HepG2 (cell line): ENCODE measurements at regions not wholly inside any gene's neighbourhood (a gene's known extent, or its start where the extent isn't known, plus 50 kb on each side); places are given as distances from the start of the nearest gene placed in this dataset.

Source experiments
- ATAC-seq: fragments of 200-7000 bp; cut with Tn5 transposase; 3 replicates; pipeline ENCODE4 v1.9.1; 2020; ENCODE audit warnings: mild to moderate bottlenecking, moderate library complexity
- BruUV-seq: library from RNA; stranded (reverse); fragments of 400-500 nt; replicated peaks from 2 replicates; lab custom pipeline; 2021; lab: Mats Ljungman, UMichigan
- CTCF ChIA-PET: fragments of 300-600 bp; formaldehyde crosslinking; extraction: SDS; loops from one replicate; lab custom pipeline; 2021; ENCODE audit warnings: low total read pairs, inconsistent platforms, low intra/inter-chr PET ratio; lab: Yijun Ruan, JAX
- POLR2A ChIA-PET: fragments of 350-600 bp; sonication (Branson Sonifier 250); formaldehyde crosslinking; loops from one replicate; lab custom pipeline; 2020; ENCODE audit warnings: antibody characterized with exemption, inconsistent platforms; lab: Yijun Ruan, JAX
- DNase-seq: peaks from one replicate; pipeline ENCODE4 v3.0.0-alpha.2; 2015; ENCODE audit warnings: low spot score
- FAIRE-seq: peaks from 3 replicates; lab custom pipeline; 2011; peaks lifted over from hg19 to GRCh38; lab: Jason Lieb, UNC
- H2AFZ ChIP-seq: one replicate; pipeline ENCODE4 v1.6.1; 2011; ENCODE audit warnings: low read length, inconsistent platforms
- H3K27ac ChIP-seq: fragments of 300-600 bp; 3 replicates; pipeline ENCODE4 v1.8.0; 2011; ENCODE audit warnings: mixed run types, mild to moderate bottlenecking, mixed read lengths, low read length, inconsistent platforms; ENCODE audit not compliant: insufficient read depth; ENCODE audit errors: extremely low read length
- H3K27me3 ChIP-seq, 2 experiments: fragments of 200-600 bp in 1 of 2; 2 replicates in 1 of 2; 3 replicates in 1 of 2; pipeline versions ENCODE4 v1.6.0 to v1.8.0; 2011; ENCODE audit warnings: low read length in 2 of 2, mild to moderate bottlenecking in 2 of 2, moderate library complexity in 2 of 2, inconsistent platforms in 1 of 2; ENCODE audit not compliant: insufficient read depth in 2 of 2, control insufficient read depth in 1 of 2
- H3K36me3 ChIP-seq, 2 experiments: fragments of 200-600 bp in 1 of 2; replicated peaks in 1 of 2; 2 replicates in 1 of 2; 3 replicates in 1 of 2; pipeline versions ENCODE4 v1.5.1 to v1.8.0; 2011; ENCODE audit warnings: low read length in 2 of 2, inconsistent platforms in 1 of 2; ENCODE audit not compliant: insufficient read depth in 2 of 2, control insufficient read depth in 1 of 2
- H3K4me1 ChIP-seq: 2 replicates; pipeline ENCODE4 v1.5.1; 2012; ENCODE audit warnings: low read length, inconsistent platforms; ENCODE audit not compliant: insufficient read depth
- H3K4me2 ChIP-seq: 2 replicates; pipeline ENCODE4 v1.6.0; 2011; ENCODE audit warnings: low read depth, low read length, inconsistent platforms
- H3K4me3 ChIP-seq, 3 experiments: fragments of 200-600 bp in 1 of 3; sonication (generic), shearing (Covaris generic) in 1 of 3; replicated peaks in 1 of 3; 2 replicates each; pipeline ENCODE4 v1.5.1; 2011 to 2016; ENCODE audit warnings: low read length in 3 of 3, inconsistent platforms in 2 of 3, low read depth in 2 of 3, mild to moderate bottlenecking in 2 of 3, control low read depth in 1 of 3, mixed read lengths in 1 of 3; ENCODE audit not compliant: insufficient read depth in 1 of 3
- H3K79me2 ChIP-seq: one replicate; pipeline ENCODE4 v1.6.1; 2011; ENCODE audit warnings: low read length, inconsistent platforms; ENCODE audit not compliant: insufficient read depth
- H3K9ac ChIP-seq: 2 replicates; pipeline ENCODE4 v1.6.0; 2011; ENCODE audit warnings: mild to moderate bottlenecking, low read depth, low read length, inconsistent platforms; ENCODE audit not compliant: insufficient read depth
- H3K9me3 ChIP-seq: 2 replicates; pipeline ENCODE4 v1.5.1; 2012; ENCODE audit warnings: mild to moderate bottlenecking, low read length
- H4K20me1 ChIP-seq: 2 replicates; pipeline ENCODE4 v1.6.0; 2011; ENCODE audit warnings: inconsistent platforms, mild to moderate bottlenecking, low read length, moderate library complexity; ENCODE audit not compliant: insufficient read depth
- CHD2 ChIP-seq: IDR thresholded peaks from 2 replicates; pipeline ENCODE4 v1.6.1; 2011; ENCODE audit warnings: low read depth, low read length, improper control_type of control experiment
- DMAP1 ChIP-seq: IDR thresholded peaks from 2 replicates; pipeline ENCODE4 v1.6.1; 2016
- ELF4 ChIP-seq: sonication (generic); formaldehyde crosslinking; IDR thresholded peaks from 2 replicates; pipeline ENCODE4 v1.5.0; 2020; ENCODE audit warnings: missing genetic modification reagents, mild to moderate bottlenecking, moderate library complexity, borderline replicate concordance
- HCFC1 ChIP-seq: fragments of 150-350 bp; IDR thresholded peaks from 2 replicates; pipeline ENCODE4 v1.6.1; 2014; ENCODE audit warnings: low read depth, low read length
- MTF2 ChIP-seq: sonication (generic); formaldehyde crosslinking; IDR thresholded peaks from 2 replicates; pipeline ENCODE4 v1.5.0; 2020; ENCODE audit warnings: missing genetic modification reagents, borderline replicate concordance
- SALL2 ChIP-seq: sonication (generic); formaldehyde crosslinking; IDR thresholded peaks from 2 replicates; pipeline ENCODE4 v1.8.1; 2023; ENCODE audit warnings: mild to moderate bottlenecking, missing genetic modification reagents, inconsistent platforms
- SSRP1 ChIP-seq: IDR thresholded peaks from 2 replicates; pipeline ENCODE4 v1.6.1; 2016; ENCODE audit warnings: control low read depth
- ZFY ChIP-seq: sonication (generic); formaldehyde crosslinking; IDR thresholded peaks from 2 replicates; pipeline ENCODE4 v1.4.0; 2020; ENCODE audit warnings: missing genetic modification reagents
- ZNF224 ChIP-seq: sonication (generic); formaldehyde crosslinking; IDR thresholded peaks from 2 replicates; pipeline ENCODE4 v1.5.0; 2020; ENCODE audit warnings: mild to moderate bottlenecking, missing genetic modification reagents
- ZNF431 ChIP-seq: sonication (generic); formaldehyde crosslinking; IDR thresholded peaks from 2 replicates; pipeline ENCODE4 v1.9.0; 2022; ENCODE audit warnings: missing genetic modification reagents, low read depth, mild to moderate bottlenecking, borderline replicate concordance
- ZNF496 ChIP-seq: sonication (generic); formaldehyde crosslinking; IDR thresholded peaks from 2 replicates; pipeline ENCODE4 v1.8.1; 2023; ENCODE audit warnings: mild to moderate bottlenecking, moderate library complexity, missing genetic modification reagents; ENCODE audit not compliant: insufficient replicate concordance
- WGBS: methylation state at CpG from one replicate; pipeline ENCODE4 v1.1.6; 2017; ENCODE audit warnings: low lambda C conversion rate; 5-methylcytosine and 5-hydroxymethylcytosine counted together
- in situ Hi-C: cut with HindIII; loops from 2 replicates; pipeline ENCODE4 v1.10.0; 2017; ENCODE audit warnings: low pct_unique_long_range_greater_than_20kb; ENCODE audit not compliant: extremely low pct_ligation_motif_present
- intact Hi-C: fragments of 100-400 bp; cut with micrococcal nuclease; formaldehyde crosslinking; loops from one replicate; pipeline ENCODE4 v1.10.0; 2022; ENCODE audit not compliant: unreplicated experiment
- TF ChIP-seq, protein P1 (sequence below): IDR thresholded peaks from 2 replicates; pipeline ENCODE4 v1.6.1; 2018; ENCODE audit warnings: missing genetic modification reagents

DNA sequence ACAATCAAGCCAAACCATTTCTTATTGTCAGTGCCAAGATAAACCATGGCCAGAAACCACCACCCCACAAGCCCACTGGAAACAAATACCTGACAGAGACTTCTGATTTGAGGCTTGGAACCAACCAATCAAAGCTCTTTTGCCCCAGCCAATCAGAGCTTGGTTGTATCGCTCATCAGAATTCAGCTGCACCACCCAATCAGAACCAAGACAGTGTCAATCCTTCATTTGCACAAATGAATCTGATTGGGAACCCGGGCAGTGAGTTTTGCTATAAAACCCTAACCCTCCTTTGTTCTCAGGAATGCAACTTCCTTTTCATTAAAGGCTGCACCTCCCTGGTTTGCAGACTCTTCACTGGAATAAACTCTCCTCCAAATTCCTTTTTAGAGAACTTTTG, 87.4 kb downstream of the ELAPOR2 start:
- intact Hi-C loops (no loop called here), in situ Hi-C loops (no loop called here)
- 48% methylated on average over 2 of the region's 2 CpGs for WGBS
- Histone ChIP-seq H3K79me2 (no peaks in the 10 kb centered on the region), H3K9ac (no peak overlapping the region), H3K27ac (no peak overlapping the region), H3K4me3 (no peak overlapping the region), H2AFZ (no peak overlapping the region), H3K4me2 (no peak overlapping the region), H3K36me3 (no peaks in the 10 kb centered on the region), H4K20me1 (no peaks in the 10 kb centered on the region), H3K4me1 (no peaks in the 10 kb centered on the region), H3K9me3 (no peaks in the 10 kb centered on the region), H3K27me3 (no peaks in the 10 kb centered on the region)
- ATAC-seq (no peak), DNase-seq (no peak), FAIRE-seq (no peak)
- ChIA-PET POLR2A (no interaction called here), CTCF (no interaction called here)
- TF ChIP-seq DMAP1 (CRISPR knock-in tag) (no peak), ZNF496 (CRISPR knock-in tag) (no peak), MTF2 (no peak), HCFC1 (no peak), SSRP1 (CRISPR knock-in tag) (no peak), ELF4 (no peak), SALL2 (CRISPR knock-in tag) (no peak), CHD2 (no peak), ZNF224 (no peak), ZNF431 (CRISPR knock-in tag) (no peak), ZFY (CRISPR knock-in tag) (no peak)
- TF ChIP-seq, protein P1, sequence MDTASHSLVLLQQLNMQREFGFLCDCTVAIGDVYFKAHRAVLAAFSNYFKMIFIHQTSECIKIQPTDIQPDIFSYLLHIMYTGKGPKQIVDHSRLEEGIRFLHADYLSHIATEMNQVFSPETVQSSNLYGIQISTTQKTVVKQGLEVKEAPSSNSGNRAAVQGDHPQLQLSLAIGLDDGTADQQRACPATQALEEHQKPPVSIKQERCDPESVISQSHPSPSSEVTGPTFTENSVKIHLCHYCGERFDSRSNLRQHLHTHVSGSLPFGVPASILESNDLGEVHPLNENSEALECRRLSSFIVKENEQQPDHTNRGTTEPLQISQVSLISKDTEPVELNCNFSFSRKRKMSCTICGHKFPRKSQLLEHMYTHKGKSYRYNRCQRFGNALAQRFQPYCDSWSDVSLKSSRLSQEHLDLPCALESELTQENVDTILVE (CRISPR knock-in tag) = no peak
- no TSS peak for BruUV-seq
